ENCODE measurements at regions not wholly inside any gene's neighbourhood (a gene's known extent, or its start where the extent isn't known, plus 50 kb on each side); places are given as distances from the start of the nearest gene placed in this dataset.

DNA sequence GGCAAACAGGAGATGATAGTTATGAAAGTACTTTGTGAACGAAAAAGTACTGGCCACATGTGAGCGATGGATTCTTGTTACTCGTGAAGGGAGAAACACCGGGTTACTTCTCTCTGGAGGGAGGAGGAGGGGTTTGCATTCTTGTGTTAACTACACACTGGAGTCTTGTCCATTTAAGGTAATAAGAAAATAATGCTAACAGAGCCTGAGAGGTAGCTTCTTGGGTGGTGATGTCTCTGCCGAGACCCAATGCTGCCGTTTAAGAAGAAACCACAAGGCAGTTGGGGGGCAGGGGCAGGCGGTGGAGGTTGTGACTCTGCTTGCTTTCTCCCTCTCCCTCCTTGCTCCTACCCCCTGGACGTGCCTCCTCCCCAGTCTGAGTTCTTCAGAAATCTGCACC is 100.9 kb upstream of the ROPN1 start:
- DNase-seq: no peak

DNA sequence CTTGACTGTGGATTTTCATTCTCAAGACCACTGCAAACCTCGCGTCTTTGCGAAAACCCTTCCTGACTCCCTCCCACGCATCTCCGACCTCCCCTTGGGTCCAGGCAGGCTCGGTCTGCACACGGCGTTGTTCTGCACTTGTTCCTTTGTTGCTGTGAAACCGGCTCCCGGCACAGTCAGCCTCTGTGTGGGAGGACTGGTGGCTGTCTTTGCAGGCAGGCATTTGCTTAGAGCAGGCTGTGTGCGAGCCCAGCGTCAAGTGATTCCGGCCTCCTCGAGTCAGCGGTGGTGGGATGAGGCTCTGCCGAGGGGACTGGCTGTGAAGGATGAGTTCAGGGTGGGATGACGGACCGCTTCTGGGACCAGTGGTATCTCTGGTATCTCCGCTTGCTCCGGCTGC is 102.6 kb upstream of the ROPN1 start:
- DNase-seq: no peak

- no peak for DNase-seq
These were observed 105.6 kb upstream of the ROPN1 start for GRCh38 chr3:124097362-124098131.

- no peak for DNase-seq
These were observed 109.7 kb upstream of the ROPN1 start for GRCh38 chr3:124101643-124102042.

DNA sequence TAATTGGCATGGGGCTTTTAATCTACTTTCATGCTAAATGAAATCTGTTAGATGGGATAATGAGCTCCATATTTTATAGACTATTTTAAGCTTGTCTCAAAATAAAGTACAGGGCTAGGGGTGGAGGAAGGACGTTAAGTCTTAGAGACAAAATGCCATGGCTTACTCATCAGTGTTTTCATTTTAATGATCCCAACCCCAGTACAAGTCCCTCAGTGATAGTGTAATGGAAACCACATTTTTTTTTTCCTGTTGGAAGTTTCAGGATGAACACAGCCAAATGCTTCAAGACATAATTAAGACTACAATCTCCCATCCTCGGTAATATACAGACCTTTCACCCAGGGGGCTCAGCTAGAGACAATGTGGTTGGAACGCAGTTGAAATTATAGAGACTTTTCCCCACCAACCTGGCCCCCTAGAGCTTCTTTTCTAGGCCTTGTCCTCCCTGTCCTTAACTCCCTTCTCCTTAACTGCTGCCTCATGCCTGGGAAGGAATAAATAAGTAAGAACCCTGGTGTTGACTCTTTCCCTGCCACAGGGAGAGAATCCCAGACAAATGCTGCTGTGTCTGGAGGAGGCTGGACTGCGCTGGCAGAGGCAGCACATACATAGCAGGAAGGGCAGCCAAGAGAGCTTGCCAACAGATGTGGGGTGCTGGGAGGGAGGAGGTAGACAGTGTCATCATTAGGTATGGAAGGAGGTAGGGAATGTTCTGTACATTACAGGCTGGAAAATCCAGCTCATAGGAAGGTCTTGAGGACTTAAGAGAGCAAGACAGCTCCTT is 115.4 kb upstream of the ROPN1 start:
- DNase-seq: no peak

GRCh38 chr3:124108446-124108845 is 116.5 kb upstream of the ROPN1 start:
- no peak for DNase-seq

DNA sequence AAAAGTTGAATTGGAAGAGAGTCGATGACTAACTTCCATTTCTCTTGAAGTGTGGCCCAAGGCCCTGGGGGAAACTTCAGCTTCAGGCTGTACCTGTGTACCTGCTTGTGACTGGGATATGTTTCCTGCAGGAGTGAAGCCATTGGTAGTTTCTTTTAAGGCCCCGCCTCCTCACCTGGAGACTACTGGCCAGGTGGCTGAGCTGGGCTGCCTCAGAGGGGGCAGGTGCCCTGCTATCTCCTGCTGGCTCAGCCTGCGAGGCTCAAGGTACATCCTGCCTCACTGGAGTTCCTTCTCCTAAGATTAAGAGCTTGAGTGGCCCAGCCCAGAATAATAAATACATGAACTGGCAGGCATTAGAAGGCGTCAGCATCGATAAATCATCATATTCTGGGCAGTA is 121.6 kb upstream of the ROPN1 start:
- no peak for DNase-seq

DNA sequence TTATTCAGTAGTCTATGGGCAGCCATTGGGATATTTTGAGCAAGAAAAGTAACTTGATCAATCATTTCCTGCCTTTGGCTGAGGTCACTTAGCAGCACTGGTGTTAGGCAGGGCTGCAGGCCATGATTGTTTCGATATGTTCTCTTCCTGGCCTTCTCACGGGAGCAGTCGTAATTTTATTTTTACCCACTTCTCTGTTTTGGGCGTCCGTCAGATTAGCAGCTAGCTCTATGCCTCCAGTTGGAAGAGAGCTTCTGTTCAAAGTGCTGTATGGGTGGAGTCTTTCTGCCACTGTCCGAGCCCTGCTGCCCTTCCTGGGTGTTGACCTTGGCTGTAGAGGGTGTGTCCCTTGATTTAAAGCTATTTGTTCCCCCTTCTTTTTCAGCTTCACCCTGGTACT is 123.4 kb upstream of the ROPN1 start:
- no peak for DNase-seq

GRCh38 chr3:124115956-124116355 is 124.0 kb upstream of the ROPN1 start:
- DNase-seq: no peak

- no peak for DNase-seq
These were observed 125.0 kb upstream of the ROPN1 start for GRCh38 chr3:124116906-124117305.

DNA sequence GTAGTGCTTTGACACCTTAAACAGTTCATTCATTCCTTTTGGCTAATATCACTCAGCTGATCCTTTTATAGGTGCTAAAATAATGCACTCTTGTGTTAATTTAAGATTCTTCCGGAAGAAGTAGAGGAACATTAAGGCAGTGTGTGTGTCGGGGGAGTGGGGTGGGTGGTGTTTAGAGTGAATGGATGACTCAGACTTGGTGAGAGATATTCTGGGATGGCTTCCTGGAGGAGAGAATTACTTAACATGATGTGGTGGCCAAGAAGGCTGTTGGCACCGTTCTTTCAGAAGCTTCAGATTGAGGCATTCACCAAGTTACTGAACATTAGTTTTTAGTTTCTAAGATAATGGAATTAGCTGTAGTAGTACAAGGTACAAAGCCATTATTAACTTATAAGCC is 125.6 kb upstream of the ROPN1 start:
- no peak for DNase-seq

DNA sequence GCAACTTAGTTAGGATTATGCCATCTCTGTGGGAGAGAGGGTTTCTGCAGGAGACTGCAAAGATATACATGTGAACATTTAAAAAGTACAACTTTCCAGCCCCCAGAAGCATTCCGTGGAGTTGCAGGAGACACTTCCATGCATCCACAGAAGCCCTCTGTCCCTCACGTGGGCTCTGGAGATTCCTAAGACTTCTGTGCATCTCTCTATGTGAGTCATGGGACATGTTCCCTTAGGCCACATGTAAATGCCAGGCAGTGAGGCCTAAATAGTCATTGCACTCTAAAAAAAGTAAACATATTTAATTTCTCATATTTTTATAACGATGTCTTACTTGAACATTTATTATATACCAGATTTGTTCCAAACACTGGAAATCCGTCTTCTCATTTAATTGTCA is 126.5 kb upstream of the ROPN1 start:
- DNase-seq: no peak

DNA sequence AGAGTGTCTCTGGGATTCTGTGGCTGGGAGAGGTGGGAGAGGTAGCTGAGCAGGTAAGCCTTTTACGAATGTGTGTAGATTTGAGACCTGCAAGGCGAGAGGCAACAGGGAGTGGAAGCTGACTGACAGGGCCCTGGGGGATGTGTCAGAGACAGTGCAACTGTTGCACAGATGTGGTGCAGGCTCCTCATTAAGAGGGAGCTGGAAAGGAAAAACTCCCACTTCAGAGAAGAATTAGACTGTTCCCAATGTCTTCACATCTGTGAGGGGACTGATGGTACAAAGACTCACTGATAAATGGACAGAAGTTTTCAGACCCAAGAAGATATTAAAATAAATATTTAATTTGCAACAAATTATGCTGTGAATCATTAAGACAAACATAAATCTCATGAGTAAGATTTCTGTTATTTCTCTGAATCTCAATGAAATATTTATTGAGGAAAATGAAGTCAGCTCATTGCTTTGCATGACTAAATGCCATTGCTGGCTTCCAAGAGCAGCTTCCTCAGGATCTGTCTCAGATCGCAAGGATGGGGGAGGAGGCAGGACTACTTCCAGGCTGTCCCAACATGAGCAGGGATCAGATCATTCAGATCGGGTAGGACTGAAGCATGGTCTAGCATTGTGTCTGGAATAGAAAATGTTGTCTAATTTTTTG is 127.3 kb upstream of the ROPN1 start:
- no peak for DNase-seq

DNA sequence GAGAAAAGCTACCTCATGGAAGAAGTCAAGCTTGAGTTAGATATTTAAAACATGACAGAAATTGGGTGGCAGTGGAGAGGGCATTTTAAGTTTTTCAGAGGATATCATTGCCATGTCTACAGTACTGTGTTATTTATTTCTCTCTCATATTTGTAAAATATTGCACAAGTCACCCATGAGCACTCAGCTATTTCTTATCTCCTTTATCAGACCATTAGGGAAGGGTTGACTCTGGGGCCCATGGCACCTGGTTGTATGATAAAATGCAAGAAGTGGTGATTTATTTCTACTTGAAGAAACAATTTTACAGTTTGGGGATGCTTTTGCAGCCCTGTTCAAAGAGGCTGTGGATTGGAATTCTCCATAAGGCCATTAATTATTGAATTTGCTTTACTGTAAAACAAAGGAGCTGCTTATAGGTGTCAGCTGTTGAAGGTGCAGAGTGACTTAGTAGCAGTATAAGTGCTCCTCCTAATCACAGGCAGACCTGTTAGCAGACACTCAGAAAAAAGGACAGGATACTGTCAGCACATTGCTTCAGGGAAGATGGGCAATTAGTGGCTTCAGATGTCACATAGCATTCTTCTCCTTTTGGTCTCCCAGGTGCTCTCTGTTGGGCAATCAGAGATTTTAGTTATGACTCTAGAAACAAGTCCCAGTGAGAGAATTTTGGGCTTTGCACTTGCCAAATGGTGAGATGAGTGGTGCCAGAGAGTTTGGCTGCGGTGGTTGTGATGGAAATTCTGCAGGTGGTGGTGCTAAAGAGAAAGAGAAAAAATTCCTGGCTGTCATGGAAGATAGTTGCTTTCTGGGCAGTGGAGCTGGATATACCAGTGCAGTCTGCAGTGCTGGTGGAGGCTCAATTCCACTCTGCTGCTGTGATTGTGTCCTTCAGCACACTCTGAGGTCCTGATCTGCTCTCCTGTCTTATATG is 129.7 kb upstream of the ROPN1 start:
- DNase-seq: no peak

DNA sequence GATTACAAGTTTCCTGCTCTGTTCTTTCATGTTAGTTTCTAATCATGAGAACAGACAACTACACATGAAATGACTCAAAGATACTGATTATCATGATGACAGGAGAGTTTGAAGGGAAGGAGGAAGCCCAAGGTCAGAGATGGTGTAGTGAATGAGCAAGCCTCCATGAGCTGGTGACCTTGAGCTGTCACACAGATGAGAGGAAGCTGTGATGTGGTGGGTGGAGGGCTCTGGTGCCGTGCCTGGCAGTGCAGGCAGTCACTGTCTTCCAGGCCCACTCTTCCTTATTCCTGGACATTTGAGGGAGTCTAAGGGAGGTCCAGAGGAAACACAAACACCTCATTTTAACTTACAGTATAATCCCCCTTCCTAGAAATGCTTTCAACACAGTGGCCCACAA is 133.4 kb upstream of the ROPN1 start:
- DNase-seq: no peak

DNA sequence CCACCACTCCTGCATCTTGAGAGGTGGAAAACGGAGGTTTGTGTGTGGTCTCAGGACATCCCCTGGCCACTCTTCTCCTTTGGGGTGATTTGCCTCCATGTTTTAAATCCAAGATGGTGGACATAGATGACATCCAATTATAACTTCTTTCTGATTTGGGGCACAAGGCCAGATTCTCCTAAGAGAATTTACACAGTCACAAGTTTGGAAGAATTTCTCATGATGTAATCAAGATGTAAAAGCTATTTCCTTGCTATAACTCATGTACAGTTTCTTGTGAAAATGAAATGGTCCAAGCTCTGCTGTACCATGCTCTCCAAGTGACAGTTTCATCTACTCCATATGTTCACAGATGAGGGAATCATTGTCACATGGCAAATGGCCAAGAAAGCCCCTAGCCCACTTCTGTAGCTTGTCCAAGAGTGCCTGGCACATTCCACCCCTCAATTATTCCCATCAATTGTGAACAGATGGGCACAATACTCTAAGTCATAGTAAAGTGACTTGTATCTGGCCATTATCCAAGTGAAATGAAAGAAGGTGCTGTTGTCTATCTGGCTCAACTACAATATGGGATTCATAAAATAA is 134.6 kb upstream of the ROPN1 start:
- no peak for DNase-seq

DNA sequence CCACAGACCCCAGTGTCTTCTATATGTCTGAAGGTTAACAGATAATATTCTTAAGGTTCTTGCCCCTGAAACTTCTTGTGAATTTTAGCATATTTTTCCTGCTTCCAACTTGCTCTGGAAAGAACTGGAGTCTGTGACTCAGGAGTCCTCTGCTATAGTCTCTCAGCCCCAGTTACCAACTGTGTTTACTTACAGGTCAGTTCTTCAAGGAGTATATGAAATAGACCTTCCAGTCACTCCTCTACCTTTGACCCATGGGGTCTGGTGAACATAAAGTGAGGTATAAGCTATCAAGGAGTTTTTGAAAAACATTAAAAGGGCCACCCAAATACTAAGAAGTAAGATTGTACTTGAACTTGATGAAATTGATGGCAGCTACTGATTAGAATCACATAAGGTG is 139.2 kb upstream of the ROPN1 start:
- DNase-seq: no peak

- no peak for DNase-seq
These were observed 139.7 kb upstream of the ROPN1 start for GRCh38 chr3:124131580-124131979.

DNA sequence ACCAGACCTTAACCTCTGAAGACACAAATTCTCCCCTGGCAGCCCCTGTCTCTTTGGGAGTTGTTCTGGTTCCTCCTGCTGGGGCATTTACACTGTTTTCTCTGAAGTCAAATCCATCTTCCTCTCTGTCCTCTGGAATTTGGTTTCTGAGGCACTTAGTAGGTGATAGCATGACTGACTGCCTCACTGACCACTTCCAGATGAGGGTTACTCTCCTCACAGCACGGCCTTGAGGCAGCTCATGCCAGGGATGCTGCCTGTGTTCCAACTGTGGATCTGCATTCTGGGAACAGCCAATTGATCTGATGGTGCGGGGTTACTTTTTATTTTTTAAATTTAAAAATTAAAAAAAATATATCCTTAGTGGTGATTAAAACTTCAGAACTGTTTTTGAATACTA is 140.9 kb upstream of the ROPN1 start:
- no peak for DNase-seq

- no peak for DNase-seq
These were observed 141.5 kb upstream of the ROPN1 start for GRCh38 chr3:124133366-124133940.

DNA sequence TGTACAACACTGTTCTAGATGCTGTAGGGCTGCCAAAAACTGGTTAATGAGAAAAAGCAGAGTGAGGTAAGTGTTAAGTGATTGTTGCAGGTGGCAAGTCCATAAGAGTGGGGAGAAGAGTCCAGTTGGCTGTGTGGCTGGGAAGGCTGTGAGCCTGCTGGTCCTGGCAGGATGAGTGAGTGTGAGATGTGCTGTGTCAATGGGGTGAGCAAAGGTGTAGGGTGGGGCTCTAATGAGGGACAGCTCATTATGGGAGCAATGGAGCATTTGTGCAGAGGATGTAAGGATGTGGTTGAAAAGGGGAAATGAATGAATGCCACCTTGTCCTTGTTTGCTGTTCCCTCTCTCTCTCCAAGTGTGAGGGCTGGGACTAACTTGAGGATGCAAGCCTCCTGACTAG is 145.3 kb upstream of the ROPN1 start:
- no peak for DNase-seq

DNA sequence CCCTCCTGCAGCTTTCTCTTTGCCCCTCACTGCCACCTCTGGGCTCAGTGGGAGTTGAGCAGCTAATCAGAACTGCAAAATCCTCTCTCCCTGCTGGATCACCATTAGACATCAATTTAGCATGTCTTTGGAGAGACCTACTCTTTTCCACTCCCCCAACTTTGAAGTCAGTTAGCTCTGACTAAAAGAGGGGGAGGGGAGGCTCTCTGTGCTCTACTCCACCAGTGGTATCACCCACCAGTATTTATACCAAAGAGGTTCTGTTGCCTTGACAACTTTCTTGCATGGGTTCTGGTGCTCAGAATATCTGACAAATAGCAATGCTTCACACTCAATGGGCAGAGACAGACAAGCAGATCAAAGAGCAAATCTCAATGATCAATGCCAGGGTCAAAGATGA is 146.2 kb upstream of the ROPN1 start:
- no peak for DNase-seq
